ENCODE measurements at regions not wholly inside any gene's neighbourhood (a gene's known extent, or its start where the extent isn't known, plus 50 kb on each side); places are given as distances from the start of the nearest gene placed in this dataset.

DNA sequence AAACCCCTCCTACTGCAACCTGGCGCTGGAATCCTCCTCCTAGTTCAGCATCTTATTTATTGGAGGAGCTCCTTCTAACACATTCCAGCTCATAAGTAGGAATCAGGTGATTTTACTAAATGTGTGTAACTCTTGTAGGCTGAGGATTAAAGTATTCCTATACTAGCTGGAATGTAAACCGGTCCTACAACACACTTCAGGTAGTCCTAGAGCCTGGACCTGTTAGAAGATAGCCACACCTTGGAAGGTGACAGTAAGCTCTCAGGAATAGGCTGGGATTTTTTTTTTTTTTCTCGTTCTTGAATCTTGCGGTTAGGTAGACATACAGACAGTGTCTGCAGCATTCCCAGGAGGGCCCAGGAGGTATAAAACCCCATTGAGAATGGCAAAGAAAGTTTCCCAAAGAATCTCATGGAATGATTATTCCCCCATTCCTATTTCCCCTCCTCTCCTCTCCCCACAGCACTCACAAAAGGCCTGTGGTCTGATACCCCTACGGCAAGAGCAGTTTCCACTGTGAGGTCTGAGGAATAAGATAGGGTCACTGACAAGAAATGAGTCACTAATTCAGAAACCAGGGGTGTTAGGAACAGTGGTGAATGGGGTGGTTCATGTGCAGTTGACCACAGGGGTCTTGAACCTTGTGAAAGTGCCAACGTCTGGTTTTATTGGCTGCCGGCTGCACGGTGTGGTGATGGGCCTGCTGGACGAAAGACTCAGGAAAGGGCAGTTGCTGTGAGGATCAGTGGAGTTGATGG lies 267.1 kb downstream of the UTP18 start:
- TF ChIP-seq, protein P1, sequence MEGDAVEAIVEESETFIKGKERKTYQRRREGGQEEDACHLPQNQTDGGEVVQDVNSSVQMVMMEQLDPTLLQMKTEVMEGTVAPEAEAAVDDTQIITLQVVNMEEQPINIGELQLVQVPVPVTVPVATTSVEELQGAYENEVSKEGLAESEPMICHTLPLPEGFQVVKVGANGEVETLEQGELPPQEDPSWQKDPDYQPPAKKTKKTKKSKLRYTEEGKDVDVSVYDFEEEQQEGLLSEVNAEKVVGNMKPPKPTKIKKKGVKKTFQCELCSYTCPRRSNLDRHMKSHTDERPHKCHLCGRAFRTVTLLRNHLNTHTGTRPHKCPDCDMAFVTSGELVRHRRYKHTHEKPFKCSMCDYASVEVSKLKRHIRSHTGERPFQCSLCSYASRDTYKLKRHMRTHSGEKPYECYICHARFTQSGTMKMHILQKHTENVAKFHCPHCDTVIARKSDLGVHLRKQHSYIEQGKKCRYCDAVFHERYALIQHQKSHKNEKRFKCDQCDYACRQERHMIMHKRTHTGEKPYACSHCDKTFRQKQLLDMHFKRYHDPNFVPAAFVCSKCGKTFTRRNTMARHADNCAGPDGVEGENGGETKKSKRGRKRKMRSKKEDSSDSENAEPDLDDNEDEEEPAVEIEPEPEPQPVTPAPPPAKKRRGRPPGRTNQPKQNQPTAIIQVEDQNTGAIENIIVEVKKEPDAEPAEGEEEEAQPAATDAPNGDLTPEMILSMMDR (IDR thresholded peaks at IDR 0.05), result no peak
- no peak for TF ChIP-seq POLR2A (IDR thresholded peaks at IDR 0.05; ENCODE audit: low read depth)
- TF ChIP-seq EP300 (IDR thresholded peaks at IDR 0.05), result no peak

Measured in esophagus muscularis mucosa (tissue), 4 donors.